ENCODE measurements at regions not wholly inside any gene's neighbourhood (a gene's known extent, or its start where the extent isn't known, plus 50 kb on each side); places are given as distances from the start of the nearest gene placed in this dataset.

DNA sequence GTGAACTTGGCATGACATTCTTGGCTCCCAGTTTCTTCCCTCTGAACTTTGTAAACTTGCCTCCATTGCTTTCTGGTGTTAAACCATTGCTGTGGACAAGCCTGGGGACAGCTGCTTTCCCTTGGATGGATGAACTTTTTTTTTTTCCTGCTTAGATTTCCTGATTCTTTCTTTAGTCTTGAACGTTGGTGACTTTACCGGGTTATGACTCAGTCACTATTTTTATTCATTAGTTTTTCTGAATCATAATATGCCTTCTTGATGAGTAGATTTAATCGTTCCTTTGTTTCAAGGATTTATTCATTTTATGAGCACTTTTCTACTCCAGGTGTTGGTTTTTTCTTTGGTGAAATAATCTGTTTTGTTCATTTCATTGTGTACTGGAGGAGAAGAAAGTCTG, 155.0 kb upstream of the RTL1 start:
- TF ChIP-seq, protein P1, sequence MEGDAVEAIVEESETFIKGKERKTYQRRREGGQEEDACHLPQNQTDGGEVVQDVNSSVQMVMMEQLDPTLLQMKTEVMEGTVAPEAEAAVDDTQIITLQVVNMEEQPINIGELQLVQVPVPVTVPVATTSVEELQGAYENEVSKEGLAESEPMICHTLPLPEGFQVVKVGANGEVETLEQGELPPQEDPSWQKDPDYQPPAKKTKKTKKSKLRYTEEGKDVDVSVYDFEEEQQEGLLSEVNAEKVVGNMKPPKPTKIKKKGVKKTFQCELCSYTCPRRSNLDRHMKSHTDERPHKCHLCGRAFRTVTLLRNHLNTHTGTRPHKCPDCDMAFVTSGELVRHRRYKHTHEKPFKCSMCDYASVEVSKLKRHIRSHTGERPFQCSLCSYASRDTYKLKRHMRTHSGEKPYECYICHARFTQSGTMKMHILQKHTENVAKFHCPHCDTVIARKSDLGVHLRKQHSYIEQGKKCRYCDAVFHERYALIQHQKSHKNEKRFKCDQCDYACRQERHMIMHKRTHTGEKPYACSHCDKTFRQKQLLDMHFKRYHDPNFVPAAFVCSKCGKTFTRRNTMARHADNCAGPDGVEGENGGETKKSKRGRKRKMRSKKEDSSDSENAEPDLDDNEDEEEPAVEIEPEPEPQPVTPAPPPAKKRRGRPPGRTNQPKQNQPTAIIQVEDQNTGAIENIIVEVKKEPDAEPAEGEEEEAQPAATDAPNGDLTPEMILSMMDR (conservative IDR thresholded peaks at IDR 0.05), result no peak
- no peak for TF ChIP-seq ZFX (IDR thresholded peaks at IDR 0.05)
